OCI-LY3 (cell line): ENCODE measurements at regions not wholly inside any gene's neighbourhood (a gene's known extent, or its start where the extent isn't known, plus 50 kb on each side); places are given as distances from the start of the nearest gene placed in this dataset.

Source experiments
- H2AFZ ChIP-seq: fragments of 200-600, 300-600 bp; shearing (Covaris generic); 2 replicates; pipeline ENCODE4 v1.6.0; 2014; ENCODE audit warnings: antibody characterized with exemption, low read depth, low read length
- H3K27ac ChIP-seq: fragments of 200-600, 300-600 bp; sonication (generic); 2 replicates; pipeline ENCODE4 v1.5.1; 2014; ENCODE audit warnings: mild to moderate bottlenecking, low read length, moderate library complexity, mixed read lengths
- H3K27me3 ChIP-seq: fragments of 200-600, 300-600 bp; sonication (generic); 2 replicates; pipeline ENCODE4 v1.6.1; 2014; ENCODE audit warnings: low read depth, low read length, mixed read lengths
- H3K36me3 ChIP-seq: fragments of 200-600, 300-600 bp; sonication (generic); replicated peaks from 2 replicates; pipeline ENCODE3; 2014; ENCODE audit warnings: low read depth, low read length, mixed read lengths
- H3K4me1 ChIP-seq: fragments of 300-600, 200-600 bp; sonication (generic); 2 replicates; pipeline ENCODE4 v1.6.1; 2014; ENCODE audit warnings: low read length, mixed read lengths
- H3K4me2 ChIP-seq: fragments of 200-600, 300-600 bp; sonication (generic); 2 replicates; pipeline ENCODE4 v1.6.1; 2014; ENCODE audit warnings: low read length, mixed read lengths
- H3K4me3 ChIP-seq: fragments of 300-600, 200-600 bp; sonication (generic); 2 replicates; pipeline ENCODE4 v1.5.1; 2014; ENCODE audit warnings: antibody characterized with exemption, mild to moderate bottlenecking, low read length, moderate library complexity
- H3K79me2 ChIP-seq: fragments of 300-600, 200-600 bp; shearing (Covaris generic); 2 replicates; pipeline ENCODE4 v1.6.1; 2014; ENCODE audit warnings: mild to moderate bottlenecking, low read length, mixed read lengths
- H3K9ac ChIP-seq: fragments of 300-600, 200-600 bp; shearing (Covaris generic); 2 replicates; pipeline ENCODE4 v1.6.0; 2014; ENCODE audit warnings: mild to moderate bottlenecking, low read length, moderate library complexity
- H3K9me3 ChIP-seq: fragments of 200-600, 300-600 bp; shearing (Covaris generic); 2 replicates; pipeline ENCODE4 v1.6.1; 2014; ENCODE audit warnings: low read length, mixed read lengths; ENCODE audit not compliant: insufficient read depth
- H4K20me1 ChIP-seq: fragments of 200-600, 300-600 bp; sonication (generic); 2 replicates; pipeline ENCODE4 v1.6.1; 2016; ENCODE audit warnings: low read length, mixed read lengths; ENCODE audit not compliant: insufficient read depth
- EZH2phosphoT487 ChIP-seq: fragments of 200-600 bp; shearing (Covaris generic); IDR thresholded peaks from 2 replicates; pipeline ENCODE4 v1.6.1; 2018; ENCODE audit warnings: antibody characterized with exemption, mixed run types, low read depth
- TF ChIP-seq, protein P1 (sequence below): fragments of 200-600, 300-600 bp; sonication (generic); IDR thresholded peaks from 2 replicates; pipeline ENCODE4 v1.5.1; 2014; ENCODE audit warnings: antibody characterized with exemption, low read length, low read depth

DNA sequence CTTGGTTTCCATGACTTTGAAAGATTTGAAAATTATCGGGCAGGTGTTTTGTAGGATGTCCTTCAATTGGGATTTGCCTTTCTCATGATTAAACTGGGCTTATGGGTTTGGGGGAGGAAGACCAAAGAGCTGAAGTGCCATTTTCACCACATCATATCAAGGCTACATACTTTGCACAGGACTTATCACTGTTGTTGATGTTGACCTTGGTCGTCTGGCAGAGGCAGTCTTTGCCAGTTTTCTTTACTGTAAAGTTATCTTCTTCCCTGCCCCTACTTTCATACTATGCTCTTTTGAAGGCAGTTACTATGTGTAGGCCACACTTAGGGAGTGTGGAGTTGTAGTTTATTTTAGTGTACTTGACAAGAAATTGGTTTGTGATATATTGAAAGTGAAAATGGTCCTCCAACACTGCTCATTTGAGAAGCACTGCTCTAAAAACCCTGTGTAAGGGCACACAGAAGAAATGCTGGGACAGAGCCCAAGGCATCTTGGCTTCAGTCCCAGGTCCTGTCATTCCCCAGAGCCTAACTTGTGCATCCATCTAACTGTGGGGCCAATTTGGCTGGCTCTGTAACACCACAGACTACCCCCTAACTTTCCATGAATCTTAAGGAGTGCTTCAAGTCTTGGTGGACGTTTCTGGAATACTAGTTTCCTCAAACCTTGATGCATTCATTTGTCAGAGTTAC lies 384.9 kb downstream of the KCNRG start:
- no peaks in the 10 kb centered on the region for H4K20me1 ChIP-seq
- H3K9me3 ChIP-seq: no peaks in the 10 kb centered on the region
- no peaks in the 10 kb centered on the region for H3K27me3 ChIP-seq
- H2AFZ ChIP-seq: no peak overlapping the region
- TF ChIP-seq, protein P1, sequence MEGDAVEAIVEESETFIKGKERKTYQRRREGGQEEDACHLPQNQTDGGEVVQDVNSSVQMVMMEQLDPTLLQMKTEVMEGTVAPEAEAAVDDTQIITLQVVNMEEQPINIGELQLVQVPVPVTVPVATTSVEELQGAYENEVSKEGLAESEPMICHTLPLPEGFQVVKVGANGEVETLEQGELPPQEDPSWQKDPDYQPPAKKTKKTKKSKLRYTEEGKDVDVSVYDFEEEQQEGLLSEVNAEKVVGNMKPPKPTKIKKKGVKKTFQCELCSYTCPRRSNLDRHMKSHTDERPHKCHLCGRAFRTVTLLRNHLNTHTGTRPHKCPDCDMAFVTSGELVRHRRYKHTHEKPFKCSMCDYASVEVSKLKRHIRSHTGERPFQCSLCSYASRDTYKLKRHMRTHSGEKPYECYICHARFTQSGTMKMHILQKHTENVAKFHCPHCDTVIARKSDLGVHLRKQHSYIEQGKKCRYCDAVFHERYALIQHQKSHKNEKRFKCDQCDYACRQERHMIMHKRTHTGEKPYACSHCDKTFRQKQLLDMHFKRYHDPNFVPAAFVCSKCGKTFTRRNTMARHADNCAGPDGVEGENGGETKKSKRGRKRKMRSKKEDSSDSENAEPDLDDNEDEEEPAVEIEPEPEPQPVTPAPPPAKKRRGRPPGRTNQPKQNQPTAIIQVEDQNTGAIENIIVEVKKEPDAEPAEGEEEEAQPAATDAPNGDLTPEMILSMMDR: no peak
- TF ChIP-seq EZH2phosphoT487: no peak
- no peaks in the 10 kb centered on the region for H3K36me3 ChIP-seq
- no peak overlapping the region for H3K4me3 ChIP-seq
- H3K9ac ChIP-seq: no peak overlapping the region
- no peak overlapping the region for H3K27ac ChIP-seq
- no peaks in the 10 kb centered on the region for H3K4me1 ChIP-seq
- no peaks in the 10 kb centered on the region for H3K79me2 ChIP-seq
- H3K4me2 ChIP-seq: no peak overlapping the region

DNA sequence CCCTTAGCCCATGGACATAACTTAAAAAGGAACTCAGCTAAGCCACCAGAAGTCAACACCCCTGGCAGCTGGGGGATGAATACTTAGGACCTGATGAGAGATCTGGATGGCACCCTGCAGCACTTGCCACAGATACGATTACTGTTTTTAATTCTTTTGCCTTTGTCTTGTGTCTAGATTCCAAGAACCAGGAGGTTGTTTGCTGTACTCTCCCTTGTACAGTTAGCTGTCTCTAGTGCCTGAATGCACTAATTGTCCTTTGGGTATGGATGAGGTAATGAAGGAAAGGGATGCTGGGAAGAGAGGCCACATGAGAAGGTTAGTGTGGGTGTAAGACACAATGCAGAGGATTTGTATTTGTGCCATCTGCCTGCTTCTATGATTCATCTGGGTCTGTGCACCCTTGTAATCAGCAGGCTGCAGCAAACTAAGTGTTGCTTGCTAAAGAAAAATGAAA lies 385.8 kb downstream of the KCNRG start:
- no peak overlapping the region for H3K4me2 ChIP-seq
- no peak overlapping the region for H3K4me3 ChIP-seq
- no peak overlapping the region for H2AFZ ChIP-seq
- H3K27me3 ChIP-seq: no peaks in the 10 kb centered on the region
- H3K9me3 ChIP-seq: no peaks in the 10 kb centered on the region
- no peaks in the 10 kb centered on the region for H3K4me1 ChIP-seq
- no peak for TF ChIP-seq EZH2phosphoT487
- TF ChIP-seq, protein P1: no peak
- no peaks in the 10 kb centered on the region for H3K36me3 ChIP-seq
- no peak overlapping the region for H3K9ac ChIP-seq
- no peak overlapping the region for H3K27ac ChIP-seq
- H3K79me2 ChIP-seq: no peaks in the 10 kb centered on the region
- H4K20me1 ChIP-seq: no peaks in the 10 kb centered on the region

DNA sequence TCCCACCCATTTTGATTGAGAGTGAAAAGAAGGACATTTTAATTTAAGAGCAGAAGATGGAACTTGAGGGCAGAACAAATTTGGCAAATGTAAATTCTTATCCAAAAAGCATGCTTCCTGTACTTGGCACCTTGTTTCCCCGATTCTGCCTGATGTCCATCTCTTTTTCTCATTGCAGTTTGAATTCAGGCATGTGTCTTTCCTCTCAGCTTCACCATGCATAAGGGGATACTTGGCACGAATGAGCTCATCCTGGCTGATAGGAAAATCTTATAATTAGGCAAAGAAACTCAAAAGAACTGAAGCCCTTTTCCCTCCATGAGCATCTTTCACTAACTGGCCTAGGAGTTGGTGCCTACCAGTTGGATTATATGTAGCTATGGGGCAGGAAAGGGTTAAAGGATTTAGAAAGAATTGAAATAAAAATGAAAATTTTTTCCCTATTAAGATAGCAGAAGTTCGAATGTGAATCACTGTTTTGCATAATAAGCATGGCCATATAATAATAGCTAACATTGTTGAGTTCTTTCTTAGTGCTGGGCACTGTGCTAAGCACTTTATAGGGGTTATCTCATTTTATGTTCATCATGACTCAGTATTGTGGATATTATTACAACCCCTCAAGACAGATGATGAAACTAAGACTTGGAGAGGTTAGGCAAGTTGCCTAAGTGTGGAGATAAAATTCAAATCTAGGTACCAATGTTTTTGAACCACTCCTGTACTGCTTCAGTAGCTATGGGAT lies 386.6 kb downstream of the KCNRG start:
- Histone ChIP-seq H3K4me3 (no peak overlapping the region), H3K4me1 (no peaks in the 10 kb centered on the region), H3K27ac (no peak overlapping the region), H3K27me3 (peaks cover 2% of the 10 kb centered on the region), H3K4me2 (no peak overlapping the region), H3K36me3 (no peaks in the 10 kb centered on the region), H3K9me3 (no peaks in the 10 kb centered on the region), H3K9ac (no peak overlapping the region), H2AFZ (no peak overlapping the region), H4K20me1 (no peaks in the 10 kb centered on the region), H3K79me2 (no peaks in the 10 kb centered on the region)
- TF ChIP-seq EZH2phosphoT487: no peak
- TF ChIP-seq, protein P1: no peak

DNA sequence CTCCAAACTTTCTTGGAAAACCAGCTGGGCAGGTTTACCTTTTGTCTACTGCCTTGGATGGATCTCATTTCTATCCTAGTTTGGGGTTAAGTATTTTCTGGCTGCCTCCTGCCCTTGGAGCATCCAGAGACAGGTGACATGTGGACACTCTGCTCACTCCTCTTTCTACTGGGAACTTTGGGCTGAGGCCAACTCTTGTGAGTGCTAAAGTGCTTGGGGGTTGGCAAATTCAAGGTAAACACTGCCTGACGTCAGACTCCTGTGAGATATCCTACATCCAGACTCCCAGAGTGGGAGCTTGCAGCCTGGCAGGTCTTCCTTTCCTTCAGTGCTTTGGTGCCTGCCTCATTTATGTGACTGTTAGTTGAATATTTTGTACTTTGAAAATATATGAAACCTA lies 388.1 kb downstream of the KCNRG start:
- no peak overlapping the region for H3K9ac ChIP-seq
- H4K20me1 ChIP-seq: no peaks in the 10 kb centered on the region
- H2AFZ ChIP-seq: no peak overlapping the region
- H3K79me2 ChIP-seq: no peaks in the 10 kb centered on the region
- H3K4me1 ChIP-seq: peaks cover 4% of the 10 kb centered on the region
- no peak for TF ChIP-seq EZH2phosphoT487
- TF ChIP-seq, protein P1: no peak
- peaks cover 8% of the 10 kb centered on the region for H3K27me3 ChIP-seq
- H3K27ac ChIP-seq: no peak overlapping the region
- no peak overlapping the region for H3K4me2 ChIP-seq
- H3K36me3 ChIP-seq: no peaks in the 10 kb centered on the region
- H3K4me3 ChIP-seq: no peak overlapping the region
- no peaks in the 10 kb centered on the region for H3K9me3 ChIP-seq
